WERI-Rb-1 (cell line): ENCODE measurements at regions not wholly inside any gene's neighbourhood (a gene's known extent, or its start where the extent isn't known, plus 50 kb on each side); places are given as distances from the start of the nearest gene placed in this dataset.

Experiments used
- DNase-seq: peaks from one replicate; pipeline ENCODE4 v3.0.0-alpha.2; 2020
- H3K27ac ChIP-seq: fragments of 250-450 bp; sonication (Bioruptor Pico); 2 replicates; pipeline ENCODE4 v1.5.1; 2020; ENCODE audit warnings: mild to moderate bottlenecking, moderate library complexity
- H3K27me3 ChIP-seq: fragments of 250-450 bp; sonication (Bioruptor Pico); 2 replicates; pipeline ENCODE4 v1.5.1; 2021; ENCODE audit warnings: mild to moderate bottlenecking, low read depth, moderate library complexity; ENCODE audit not compliant: insufficient read depth, severe bottlenecking
- H3K36me3 ChIP-seq: fragments of 250-450 bp; sonication (Bioruptor Pico); 2 replicates; pipeline ENCODE4 v1.5.1; 2020; ENCODE audit warnings: mild to moderate bottlenecking, moderate library complexity
- H3K4me3 ChIP-seq: 2 replicates; pipeline ENCODE4 v1.5.1; 2011; ENCODE audit warnings: low read depth, mild to moderate bottlenecking, control low read depth, low read length
- H3K9me3 ChIP-seq: fragments of 250-450 bp; sonication (Bioruptor Pico); 2 replicates; pipeline ENCODE4 v1.5.1; 2021; ENCODE audit warnings: mild to moderate bottlenecking, moderate library complexity; ENCODE audit not compliant: severe bottlenecking
- TF ChIP-seq, protein P1 (sequence below): IDR thresholded peaks from 2 replicates; pipeline ENCODE4 v1.5.1; 2011; ENCODE audit warnings: low read depth, mild to moderate bottlenecking, control low read depth, inconsistent platforms, low read length

DNA sequence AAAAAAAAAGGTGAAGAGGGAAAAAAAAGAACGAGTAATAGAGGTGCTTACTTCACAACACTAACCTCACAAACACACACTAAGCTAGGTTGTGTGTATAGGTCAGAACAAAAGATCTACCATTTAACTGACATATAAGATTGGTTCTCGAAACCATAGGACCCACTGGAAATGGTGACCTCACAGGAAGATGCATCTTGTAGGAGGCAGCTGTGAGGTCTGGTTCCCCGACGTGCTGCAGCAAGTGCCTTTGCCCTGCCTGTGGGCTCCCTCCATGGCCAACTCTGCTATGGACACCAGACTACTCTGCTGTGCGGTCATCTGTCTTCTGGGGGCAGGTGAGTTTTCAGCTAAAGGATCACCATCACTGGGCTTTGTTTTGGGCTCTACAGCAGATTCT, 133.8 kb upstream of the PRSS1 start:
- TF ChIP-seq, protein P1, sequence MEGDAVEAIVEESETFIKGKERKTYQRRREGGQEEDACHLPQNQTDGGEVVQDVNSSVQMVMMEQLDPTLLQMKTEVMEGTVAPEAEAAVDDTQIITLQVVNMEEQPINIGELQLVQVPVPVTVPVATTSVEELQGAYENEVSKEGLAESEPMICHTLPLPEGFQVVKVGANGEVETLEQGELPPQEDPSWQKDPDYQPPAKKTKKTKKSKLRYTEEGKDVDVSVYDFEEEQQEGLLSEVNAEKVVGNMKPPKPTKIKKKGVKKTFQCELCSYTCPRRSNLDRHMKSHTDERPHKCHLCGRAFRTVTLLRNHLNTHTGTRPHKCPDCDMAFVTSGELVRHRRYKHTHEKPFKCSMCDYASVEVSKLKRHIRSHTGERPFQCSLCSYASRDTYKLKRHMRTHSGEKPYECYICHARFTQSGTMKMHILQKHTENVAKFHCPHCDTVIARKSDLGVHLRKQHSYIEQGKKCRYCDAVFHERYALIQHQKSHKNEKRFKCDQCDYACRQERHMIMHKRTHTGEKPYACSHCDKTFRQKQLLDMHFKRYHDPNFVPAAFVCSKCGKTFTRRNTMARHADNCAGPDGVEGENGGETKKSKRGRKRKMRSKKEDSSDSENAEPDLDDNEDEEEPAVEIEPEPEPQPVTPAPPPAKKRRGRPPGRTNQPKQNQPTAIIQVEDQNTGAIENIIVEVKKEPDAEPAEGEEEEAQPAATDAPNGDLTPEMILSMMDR, result no peak
- H3K27me3 ChIP-seq, result no peaks in the 10 kb centered on the region

DNA sequence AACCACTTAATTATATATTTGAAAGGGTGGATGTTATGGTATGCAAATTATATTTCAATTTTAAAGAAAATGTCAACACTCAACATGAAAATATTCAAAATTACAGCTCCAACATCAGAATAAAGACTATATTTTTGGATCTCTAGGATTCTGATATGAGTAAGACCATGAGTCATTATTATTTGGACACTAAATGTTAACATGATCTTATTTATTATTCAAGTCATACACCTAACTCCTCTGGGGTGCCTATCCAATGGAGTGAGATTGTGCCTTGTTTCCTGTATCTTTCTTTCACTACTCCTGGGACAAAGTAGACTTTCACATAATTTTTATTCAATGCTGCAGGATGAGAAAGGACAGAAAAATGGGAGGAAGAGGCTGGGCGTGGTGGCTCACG, 135.2 kb upstream of the PRSS1 start:
- Histone ChIP-seq H3K4me3 (no peak overlapping the region), H3K27me3 (no peaks in the 10 kb centered on the region), H3K9me3 (no peaks in the 10 kb centered on the region), H3K27ac (no peak overlapping the region), H3K36me3 (no peaks in the 10 kb centered on the region)
- TF ChIP-seq, protein P1, result no peak
- DNase-seq, result no peak

More for the DNA sequence above, 133.8 kb upstream of the PRSS1 start:
- H3K9me3 ChIP-seq, result no peaks in the 10 kb centered on the region
- H3K27ac ChIP-seq, result no peak overlapping the region
- H3K4me3 ChIP-seq, result no peak overlapping the region
- DNase-seq, result no peak
- H3K36me3 ChIP-seq, result no peaks in the 10 kb centered on the region

DNA sequence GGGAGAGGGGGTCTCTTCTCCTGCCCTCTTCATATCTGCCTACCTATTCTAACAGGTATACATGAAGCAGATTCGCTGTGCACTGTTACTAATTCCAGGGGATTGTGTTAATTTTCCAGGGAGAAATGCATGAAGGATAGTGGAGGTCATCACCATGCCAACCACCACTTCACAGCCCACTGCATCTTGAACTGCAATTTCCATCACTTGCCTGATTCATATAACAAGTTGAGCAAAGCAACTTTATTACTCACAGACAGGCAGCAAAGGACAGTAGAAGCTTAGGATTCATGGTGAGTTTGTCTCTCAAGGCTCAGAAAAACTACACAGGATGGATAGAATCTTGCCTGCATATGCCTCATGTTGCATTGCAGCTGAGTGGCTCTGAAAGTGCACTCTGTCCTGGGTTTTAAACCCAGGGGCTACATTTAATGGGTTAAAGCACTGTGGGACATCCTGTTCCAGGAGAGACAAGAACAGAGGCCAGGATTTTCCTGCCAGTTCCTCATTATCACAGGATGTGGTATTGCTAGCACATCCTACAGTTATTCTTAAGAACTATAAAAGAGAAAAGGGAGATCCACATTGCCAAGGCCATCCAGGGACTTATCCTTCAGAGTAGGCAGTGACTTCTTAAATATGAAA, 136.9 kb upstream of the PRSS1 start:
- H3K4me3 ChIP-seq, result no peak overlapping the region
- no peaks in the 10 kb centered on the region for H3K36me3 ChIP-seq
- TF ChIP-seq, protein P1, result no peak
- no peaks in the 10 kb centered on the region for H3K9me3 ChIP-seq
- no peak for DNase-seq
- no peaks in the 10 kb centered on the region for H3K27me3 ChIP-seq
- no peak overlapping the region for H3K27ac ChIP-seq

DNA sequence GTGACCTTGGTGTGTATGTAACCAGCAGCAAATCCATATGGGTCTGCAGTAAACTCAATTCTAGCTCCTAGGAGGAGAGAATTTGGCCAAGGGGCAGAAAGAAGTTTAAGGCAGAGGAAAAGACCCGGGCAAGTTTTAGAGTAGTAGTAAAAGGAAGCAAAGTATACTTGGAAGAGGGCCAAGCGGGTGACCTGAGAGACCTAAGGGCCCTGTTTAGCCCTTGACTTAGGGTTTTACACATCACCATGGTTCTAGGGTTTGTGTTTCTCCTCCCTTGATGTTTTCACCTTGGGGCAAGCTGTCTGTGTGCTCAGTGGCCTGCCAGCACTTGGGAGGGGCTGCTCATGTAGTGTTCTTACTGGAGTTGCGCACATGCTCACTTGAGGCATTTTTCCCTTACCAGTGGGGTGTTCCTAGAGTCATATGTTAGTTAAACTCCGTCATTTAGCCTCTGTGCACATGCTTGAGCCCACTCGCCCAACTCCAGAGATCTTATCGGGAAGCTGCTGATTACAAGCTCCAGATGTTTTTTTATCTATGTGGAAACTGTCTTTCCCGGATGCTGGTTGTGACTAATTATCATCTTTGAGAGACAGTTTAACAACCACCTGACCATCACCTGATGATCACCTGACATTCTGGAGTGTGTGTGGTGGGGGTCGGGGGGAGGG, 137.6 kb upstream of the PRSS1 start:
- no peak for DNase-seq
- Histone ChIP-seq H3K9me3 (no peaks in the 10 kb centered on the region), H3K36me3 (no peaks in the 10 kb centered on the region), H3K27ac (no peak overlapping the region), H3K27me3 (no peaks in the 10 kb centered on the region), H3K4me3 (no peak overlapping the region)
- TF ChIP-seq, protein P1, result no peak

DNA sequence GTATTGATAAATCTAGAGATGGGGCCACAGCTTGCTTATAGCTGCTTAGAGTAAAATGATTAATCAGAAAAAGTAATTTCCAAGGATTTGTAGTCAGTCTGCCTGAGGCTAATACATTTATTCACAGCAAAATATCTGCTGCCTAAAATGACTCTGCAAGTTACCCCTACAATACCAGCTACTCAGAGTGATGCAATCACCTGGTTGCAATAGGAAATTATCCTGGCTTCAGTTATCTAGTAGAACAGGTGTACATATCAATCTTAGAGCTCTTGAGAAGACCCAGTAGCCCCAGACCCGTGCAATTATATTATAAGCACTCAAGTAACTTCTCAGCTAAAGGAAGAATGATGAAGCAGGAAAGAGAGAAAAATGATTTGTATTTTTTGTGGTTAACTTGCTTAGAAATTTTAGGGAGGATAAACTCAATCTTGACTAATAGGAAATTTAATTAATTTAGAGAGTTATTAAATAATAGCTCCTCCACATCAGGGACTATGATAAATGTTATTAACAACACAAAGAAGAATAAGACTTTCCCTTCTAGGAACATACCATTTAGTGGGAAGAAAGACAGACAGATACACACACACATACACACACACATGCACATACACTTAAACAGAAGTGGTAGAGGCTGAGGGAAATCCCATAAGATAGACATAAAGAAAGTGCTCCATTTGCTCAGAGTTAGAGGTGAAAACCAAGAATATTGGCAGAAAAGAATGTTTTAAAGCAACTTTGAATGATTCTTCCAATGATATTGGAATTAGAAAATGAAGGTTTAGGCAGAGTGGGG, 140.4 kb upstream of the PRSS1 start:
- H3K4me3 ChIP-seq, result no peak overlapping the region
- TF ChIP-seq, protein P1, result no peak
- H3K27ac ChIP-seq, result no peak overlapping the region
- H3K9me3 ChIP-seq, result no peaks in the 10 kb centered on the region
- no peak for DNase-seq
- no peaks in the 10 kb centered on the region for H3K27me3 ChIP-seq
- no peaks in the 10 kb centered on the region for H3K36me3 ChIP-seq
